Tibial artery (tissue), 4 donors: ENCODE measurements at regions not wholly inside any gene's neighbourhood (a gene's known extent, or its start where the extent isn't known, plus 50 kb on each side); places are given as distances from the start of the nearest gene placed in this dataset.

Source experiments
- DNase-seq, 2 donors: peaks; one replicate each; pipeline ENCODE4 v3.0.0-alpha.2; 2019
- H3K27ac ChIP-seq, 2 donors: fragments of 200-600 bp; sonication (generic) in 1 of 2; 1 replicate in 1 of 2; 2 replicates in 1 of 2; pipeline ENCODE4 v1.5.1; 2018 to 2019; ENCODE audit warnings: mild to moderate bottlenecking in 1 of 2
- H3K27me3 ChIP-seq, 2 donors: fragments of 200-600 bp; sonication (generic) in 1 of 2; one replicate each; pipeline versions ENCODE4 v1.5.1 to v1.6.0; 2016 to 2019
- H3K36me3 ChIP-seq, 3 donors: fragments of 200-600 bp; sonication (generic) in 2 of 3; one replicate each; pipeline ENCODE4 v1.5.1; 2016 to 2019; ENCODE audit warnings: mild to moderate bottlenecking in 2 of 3
- H3K4me1 ChIP-seq, 4 donors: fragments of 200-600 bp; sonication (generic) in 2 of 4; 1 replicate in 3 of 4; 2 replicates in 1 of 4; pipeline ENCODE4 v1.5.1; 2016 to 2019
- H3K4me3 ChIP-seq, 2 donors: fragments of 200-600 bp; sonication (generic) in 1 of 2; 1 replicate in 1 of 2; 2 replicates in 1 of 2; pipeline ENCODE4 v1.5.1; 2018 to 2019; ENCODE audit warnings: mild to moderate bottlenecking in 2 of 2
- H3K9me3 ChIP-seq, 3 donors: fragments of 200-600 bp; sonication (generic) in 1 of 3; one replicate each; pipeline ENCODE4 v1.5.1; 2016 to 2019
- CTCF ChIP-seq, 2 experiments: fragments of 200-600 bp in 1 of 2; fragments of 450-650 bp in 1 of 2; IDR thresholded peaks; one replicate each; pipeline ENCODE4 v1.5.1; 2017 to 2019; ENCODE audit warnings: antibody characterized with exemption in 2 of 2, mild to moderate bottlenecking in 1 of 2, moderate library complexity in 1 of 2
- intact Hi-C: fragments of 100-400 bp; cut with DNase I; formaldehyde crosslinking; loops from one replicate; pipeline ENCODE4 v1.15.0; 2023; ENCODE audit warnings: low total_unique reads

GRCh38 chr9:91042541-91042940, 240.9 kb downstream of the SYK start:
- H3K9me3 ChIP-seq: no peaks in the 10 kb centered on the region

GRCh38 chr9:91043056-91043810, 241.6 kb downstream of the SYK start:
- TF ChIP-seq CTCF (IDR thresholded peaks at IDR 0.05): no peak

More at GRCh38 chr9:91042541-91042940, 240.9 kb downstream of the SYK start:
- Histone ChIP-seq H3K27ac (no peak overlapping the region), H3K36me3 (no peaks in the 10 kb centered on the region), H3K4me3 (no peak overlapping the region), H3K4me1 (peaks cover 0 to 11% (median 7%) of the 10 kb centered on the region in 4 donors), H3K27me3 (peaks cover 0 to 16% of the 10 kb centered on the region in 2 donors)
- TF ChIP-seq CTCF (IDR thresholded peaks at IDR 0.05): no peak
- DNase-seq: no peak
- intact Hi-C loops: no loop called here

GRCh38 chr9:91043811-91044175, 242.2 kb downstream of the SYK start:
- no peak overlapping the region for H3K27ac ChIP-seq
- intact Hi-C loops: no loop called here

More at GRCh38 chr9:91043056-91043810, 241.6 kb downstream of the SYK start:
- no peak for DNase-seq
- intact Hi-C loops: no loop called here
- peaks cover 0 to 4% (median under 1%) of the 10 kb centered on the region in 4 donors for H3K4me1 ChIP-seq
- H3K27me3 ChIP-seq: peaks cover 0 to 16% of the 10 kb centered on the region in 2 donors
- no peaks in the 10 kb centered on the region for H3K36me3 ChIP-seq
- H3K4me3 ChIP-seq: no peak overlapping the region
- no peak overlapping the region for H3K27ac ChIP-seq
- H3K9me3 ChIP-seq: no peaks in the 10 kb centered on the region

GRCh38 chr9:91044354-91044753, 242.7 kb downstream of the SYK start:
- Histone ChIP-seq H3K27me3 (peaks cover 0 to 16% of the 10 kb centered on the region in 2 donors), H3K4me3 (no peak overlapping the region), H3K4me1 (no peaks in the 10 kb centered on the region), H3K9me3 (no peaks in the 10 kb centered on the region), H3K36me3 (no peaks in the 10 kb centered on the region), H3K27ac (no peak overlapping the region)
- intact Hi-C loops: no loop called here
- no peak for TF ChIP-seq CTCF (IDR thresholded peaks at IDR 0.05)
- DNase-seq: no peak

More at GRCh38 chr9:91043811-91044175, 242.2 kb downstream of the SYK start:
- Histone ChIP-seq H3K4me3 (no peak overlapping the region), H3K9me3 (no peaks in the 10 kb centered on the region), H3K36me3 (no peaks in the 10 kb centered on the region), H3K27me3 (peaks cover 0 to 16% of the 10 kb centered on the region in 2 donors), H3K4me1 (no peaks in the 10 kb centered on the region)
- no peak for TF ChIP-seq CTCF (IDR thresholded peaks at IDR 0.05)
- DNase-seq: no peak

GRCh38 chr9:91045041-91045440, 243.4 kb downstream of the SYK start:
- no peak overlapping the region for H3K4me3 ChIP-seq
- no peaks in the 10 kb centered on the region for H3K36me3 ChIP-seq
- no peak overlapping the region for H3K27ac ChIP-seq
- H3K27me3 ChIP-seq: peaks cover 0 to 16% of the 10 kb centered on the region in 2 donors
- no peak for DNase-seq
- no peak for TF ChIP-seq CTCF (IDR thresholded peaks at IDR 0.05)
- no peaks in the 10 kb centered on the region for H3K9me3 ChIP-seq
- no peaks in the 10 kb centered on the region for H3K4me1 ChIP-seq
- intact Hi-C loops: no loop called here
